ENCODE measurements at regions not wholly inside any gene's neighbourhood (a gene's known extent, or its start where the extent isn't known, plus 50 kb on each side); places are given as distances from the start of the nearest gene placed in this dataset.
"Not testable (repeated sequence)": the region's sequence is repeated elsewhere in the genome, so short reads cannot be mapped to it uniquely, and the experiment has no call there.

- no peak for DNase-seq
Measured at GRCh38 chr1:189175889-189176288, 1301.8 kb downstream of the BRINP3 start.

- no peak for DNase-seq
Measured at GRCh38 chr1:189180057-189180456, 1297.6 kb downstream of the BRINP3 start.

GRCh38 chr1:189185097-189185496 is 1292.6 kb downstream of the BRINP3 start:
- DNase-seq: no peak

- DNase-seq: no peak
Measured at GRCh38 chr1:189192741-189193520, 1284.7 kb downstream of the BRINP3 start.

- no peak for DNase-seq
Measured at GRCh38 chr1:189205863-189206262, 1271.8 kb downstream of the BRINP3 start.

- DNase-seq: no peak
Measured at GRCh38 chr1:189206617-189207016, 1271.0 kb downstream of the BRINP3 start.

GRCh38 chr1:189211742-189212141 is 1265.9 kb downstream of the BRINP3 start:
- no peak for DNase-seq

- DNase-seq: no peak
Measured at GRCh38 chr1:189212606-189213005, 1265.1 kb downstream of the BRINP3 start.

GRCh38 chr1:189216886-189217285 is 1260.8 kb downstream of the BRINP3 start:
- DNase-seq: no peak

GRCh38 chr1:189217646-189218045 is 1260.0 kb downstream of the BRINP3 start:
- DNase-seq: no peak

- no peak for DNase-seq
Measured at GRCh38 chr1:189220750-189221149, 1256.9 kb downstream of the BRINP3 start.

- not testable (repeated sequence) for DNase-seq
Measured at GRCh38 chr1:189225794-189226145, 1251.9 kb downstream of the BRINP3 start.

- DNase-seq: no peak
Measured at GRCh38 chr1:189226779-189227178, 1250.9 kb downstream of the BRINP3 start.

- DNase-seq: no peak
Measured at GRCh38 chr1:189237008-189237407, 1240.7 kb downstream of the BRINP3 start.

GRCh38 chr1:189253601-189254350 is 1223.9 kb downstream of the BRINP3 start:
- no peak for DNase-seq

- not testable (repeated sequence) for DNase-seq
Measured at GRCh38 chr1:189261128-189261527, 1216.5 kb downstream of the BRINP3 start.

- DNase-seq: no peak
Measured at GRCh38 chr1:189269011-189269410, 1208.7 kb downstream of the BRINP3 start.

GRCh38 chr1:189274267-189274666 is 1203.4 kb downstream of the BRINP3 start:
- no peak for DNase-seq

- DNase-seq: no peak
Measured at GRCh38 chr1:189275796-189276195, 1201.9 kb downstream of the BRINP3 start.

- no peak for DNase-seq
Measured at GRCh38 chr1:189289346-189289745, 1188.3 kb downstream of the BRINP3 start.

- no peak for DNase-seq
Measured at GRCh38 chr1:189301235-189301634, 1176.4 kb downstream of the BRINP3 start.

- DNase-seq: no peak
Measured at GRCh38 chr1:189305279-189305678, 1172.4 kb downstream of the BRINP3 start.

GRCh38 chr1:189311915-189312314 is 1165.7 kb downstream of the BRINP3 start:
- no peak for DNase-seq

GRCh38 chr1:189312499-189312898 is 1165.2 kb downstream of the BRINP3 start:
- no peak for DNase-seq
